Tibial artery (tissue), 4 donors: ENCODE measurements at regions not wholly inside any gene's neighbourhood (a gene's known extent, or its start where the extent isn't known, plus 50 kb on each side); places are given as distances from the start of the nearest gene placed in this dataset.
"Not testable (repeated sequence)": the region's sequence is repeated elsewhere in the genome, so short reads cannot be mapped to it uniquely, and the experiment has no call there.

Experiments
- DNase-seq, 2 donors: peaks; one replicate each; pipeline ENCODE4 v3.0.0-alpha.2; 2019
- H3K27ac ChIP-seq, 2 donors: fragments of 200-600 bp; sonication (generic) in 1 of 2; 1 replicate in 1 of 2; 2 replicates in 1 of 2; pipeline ENCODE4 v1.5.1; 2018 to 2019; ENCODE audit warnings: mild to moderate bottlenecking in 1 of 2
- H3K27me3 ChIP-seq, 2 donors: fragments of 200-600 bp; sonication (generic) in 1 of 2; one replicate each; pipeline versions ENCODE4 v1.5.1 to v1.6.0; 2016 to 2019
- H3K36me3 ChIP-seq, 3 donors: fragments of 200-600 bp; sonication (generic) in 2 of 3; one replicate each; pipeline ENCODE4 v1.5.1; 2016 to 2019; ENCODE audit warnings: mild to moderate bottlenecking in 2 of 3
- H3K4me1 ChIP-seq, 4 donors: fragments of 200-600 bp; sonication (generic) in 2 of 4; 1 replicate in 3 of 4; 2 replicates in 1 of 4; pipeline ENCODE4 v1.5.1; 2016 to 2019
- H3K4me3 ChIP-seq, 2 donors: fragments of 200-600 bp; sonication (generic) in 1 of 2; 1 replicate in 1 of 2; 2 replicates in 1 of 2; pipeline ENCODE4 v1.5.1; 2018 to 2019; ENCODE audit warnings: mild to moderate bottlenecking in 2 of 2
- H3K9me3 ChIP-seq, 3 donors: fragments of 200-600 bp; sonication (generic) in 1 of 3; one replicate each; pipeline ENCODE4 v1.5.1; 2016 to 2019
- intact Hi-C: fragments of 100-400 bp; cut with DNase I; formaldehyde crosslinking; loops from one replicate; pipeline ENCODE4 v1.15.0; 2023; ENCODE audit warnings: low total_unique reads
- TF ChIP-seq, protein P1 (sequence below), 2 experiments: fragments of 200-600 bp in 1 of 2; fragments of 450-650 bp in 1 of 2; IDR thresholded peaks; one replicate each; pipeline ENCODE4 v1.5.1; 2017 to 2019; ENCODE audit warnings: antibody characterized with exemption in 2 of 2, mild to moderate bottlenecking in 1 of 2, moderate library complexity in 1 of 2

- intact Hi-C loops = no loop called here
- Histone ChIP-seq H3K4me1 (no peaks in the 10 kb centered on the region), H3K27me3 (no peaks in the 10 kb centered on the region), H3K4me3 (no peak overlapping the region), H3K9me3 (no peaks in the 10 kb centered on the region), H3K36me3 (no peaks in the 10 kb centered on the region), H3K27ac (no peak overlapping the region)
- DNase-seq = no peak
- TF ChIP-seq, protein P1, sequence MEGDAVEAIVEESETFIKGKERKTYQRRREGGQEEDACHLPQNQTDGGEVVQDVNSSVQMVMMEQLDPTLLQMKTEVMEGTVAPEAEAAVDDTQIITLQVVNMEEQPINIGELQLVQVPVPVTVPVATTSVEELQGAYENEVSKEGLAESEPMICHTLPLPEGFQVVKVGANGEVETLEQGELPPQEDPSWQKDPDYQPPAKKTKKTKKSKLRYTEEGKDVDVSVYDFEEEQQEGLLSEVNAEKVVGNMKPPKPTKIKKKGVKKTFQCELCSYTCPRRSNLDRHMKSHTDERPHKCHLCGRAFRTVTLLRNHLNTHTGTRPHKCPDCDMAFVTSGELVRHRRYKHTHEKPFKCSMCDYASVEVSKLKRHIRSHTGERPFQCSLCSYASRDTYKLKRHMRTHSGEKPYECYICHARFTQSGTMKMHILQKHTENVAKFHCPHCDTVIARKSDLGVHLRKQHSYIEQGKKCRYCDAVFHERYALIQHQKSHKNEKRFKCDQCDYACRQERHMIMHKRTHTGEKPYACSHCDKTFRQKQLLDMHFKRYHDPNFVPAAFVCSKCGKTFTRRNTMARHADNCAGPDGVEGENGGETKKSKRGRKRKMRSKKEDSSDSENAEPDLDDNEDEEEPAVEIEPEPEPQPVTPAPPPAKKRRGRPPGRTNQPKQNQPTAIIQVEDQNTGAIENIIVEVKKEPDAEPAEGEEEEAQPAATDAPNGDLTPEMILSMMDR (IDR thresholded peaks at IDR 0.05) = no peak
Observed at GRCh38 chr12:25319233-25319984, 68.7 kb upstream of the KRAS start.

DNA sequence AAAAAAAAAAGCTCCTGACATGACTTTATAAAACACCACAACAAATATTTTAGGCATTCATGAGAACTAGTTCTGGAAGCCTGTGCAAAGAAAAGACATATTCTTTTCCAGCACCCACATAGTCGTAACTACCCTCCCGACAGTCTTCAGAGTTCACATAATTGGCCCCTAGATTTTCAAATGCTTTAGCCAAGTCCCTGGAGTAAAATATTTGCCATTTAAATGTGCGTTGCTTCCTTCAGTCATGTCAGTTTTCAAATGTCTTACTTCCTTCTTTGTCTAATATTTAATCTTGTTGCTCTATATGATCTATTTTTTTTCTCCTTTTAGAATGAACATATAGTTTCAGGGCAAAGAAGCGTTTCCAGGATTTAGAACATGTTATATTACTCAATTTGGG is 66.8 kb upstream of the KRAS start:
- Histone ChIP-seq H3K36me3 (no peaks in the 10 kb centered on the region), H3K4me3 (no peak overlapping the region), H3K9me3 (no peaks in the 10 kb centered on the region), H3K4me1 (no peaks in the 10 kb centered on the region), H3K27ac (no peak overlapping the region), H3K27me3 (no peaks in the 10 kb centered on the region)
- intact Hi-C loops = no loop called here
- TF ChIP-seq, protein P1 (IDR thresholded peaks at IDR 0.05) = no peak
- no peak for DNase-seq

DNA sequence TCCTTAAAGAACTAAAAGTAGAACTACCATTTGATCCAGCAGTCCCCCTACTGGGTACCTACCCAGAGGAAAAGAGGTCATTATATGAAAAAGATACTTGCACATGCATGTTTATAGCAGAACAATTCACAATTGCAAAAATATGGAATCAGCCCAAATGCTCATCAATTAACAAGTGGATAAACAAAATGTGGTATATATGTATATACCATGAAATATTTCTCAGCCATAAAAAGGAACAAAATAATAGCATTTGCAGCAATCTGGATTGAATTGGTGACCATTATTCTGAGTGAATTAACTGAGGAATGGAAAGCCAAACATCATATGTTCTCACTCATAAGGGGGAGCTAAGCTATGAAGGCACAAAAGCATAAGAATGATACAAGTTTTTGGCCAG is 64.7 kb upstream of the KRAS start:
- Histone ChIP-seq H3K27ac (no peak overlapping the region), H3K36me3 (no peaks in the 10 kb centered on the region), H3K27me3 (no peaks in the 10 kb centered on the region), H3K9me3 (no peaks in the 10 kb centered on the region), H3K4me1 (no peaks in the 10 kb centered on the region), H3K4me3 (no peak overlapping the region)
- TF ChIP-seq, protein P1 (IDR thresholded peaks at IDR 0.05) = no peak
- intact Hi-C loops = no loop called here
- DNase-seq = no peak

DNA sequence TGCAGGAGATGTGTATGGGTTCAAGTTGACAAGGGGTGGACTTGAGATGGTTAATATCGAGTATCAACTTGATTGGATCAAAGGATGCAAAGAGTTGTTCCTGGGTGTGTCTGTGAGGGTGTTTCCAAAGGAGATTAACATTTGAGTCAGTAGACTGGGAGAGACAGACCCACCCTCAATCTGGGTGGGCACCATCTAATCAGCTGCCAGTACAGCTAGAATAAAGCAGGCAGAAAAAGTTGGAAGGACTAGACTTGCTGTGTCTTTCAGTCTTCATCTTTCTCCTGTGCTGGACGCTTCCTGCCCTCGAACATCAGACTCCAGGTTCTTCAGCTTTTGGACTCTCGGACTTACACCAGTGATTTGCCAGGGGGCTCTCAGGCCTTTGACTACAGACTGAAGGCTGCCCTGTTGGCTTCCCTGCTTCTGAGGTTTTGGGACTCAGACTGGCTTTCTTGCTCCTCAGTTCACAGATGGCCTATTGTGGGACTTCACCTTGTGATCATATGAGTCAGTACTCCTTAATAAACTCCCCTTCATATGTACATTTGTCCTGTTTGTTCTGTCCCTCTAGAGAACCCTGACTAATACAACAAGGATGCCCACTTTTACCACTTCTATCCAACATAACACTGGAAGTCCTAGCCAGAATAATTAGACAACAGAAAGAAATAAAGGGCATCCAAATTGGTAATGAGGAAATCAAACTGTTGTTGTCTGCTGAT is 62.7 kb upstream of the KRAS start:
- intact Hi-C loops, H3K27ac ChIP-seq, H3K27me3 ChIP-seq, DNase-seq, H3K4me1 ChIP-seq, H3K4me3 ChIP-seq, H3K9me3 ChIP-seq, H3K36me3 ChIP-seq: not testable (repeated sequence)

DNA sequence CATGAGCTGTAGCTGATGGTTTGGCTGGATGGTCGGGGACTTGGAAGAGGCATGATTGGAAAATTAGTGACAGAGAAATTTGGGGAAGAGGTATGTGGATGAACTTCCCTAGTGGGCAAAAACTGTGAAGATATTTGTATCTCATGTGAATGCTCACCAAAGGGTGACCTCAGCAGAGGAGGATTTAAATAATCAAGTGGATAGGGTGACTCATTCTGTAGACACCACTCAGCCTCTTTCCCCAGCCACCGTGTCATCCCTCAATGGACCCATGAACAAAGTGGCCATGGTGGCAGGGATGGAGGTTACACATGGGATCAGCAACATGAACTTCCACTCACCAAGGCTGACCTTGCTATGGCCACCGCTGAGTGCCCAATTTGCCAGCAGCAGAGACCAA is 60.8 kb upstream of the KRAS start:
- no peaks in the 10 kb centered on the region for H3K36me3 ChIP-seq
- H3K4me3 ChIP-seq = no peak overlapping the region
- H3K9me3 ChIP-seq = no peaks in the 10 kb centered on the region
- intact Hi-C loops = no loop called here
- TF ChIP-seq, protein P1 (IDR thresholded peaks at IDR 0.05) = no peak
- H3K4me1 ChIP-seq = no peaks in the 10 kb centered on the region
- no peak for DNase-seq
- H3K27ac ChIP-seq = no peak overlapping the region
- no peaks in the 10 kb centered on the region for H3K27me3 ChIP-seq

- intact Hi-C loops, DNase-seq, H3K27me3 ChIP-seq: not testable (repeated sequence)
Observed at GRCh38 chr12:25310071-25310470, 59.3 kb upstream of the KRAS start.

More at GRCh38 chr12:25310071-25310470, 59.3 kb upstream of the KRAS start:
- not testable (repeated sequence) for H3K36me3 ChIP-seq, H3K9me3 ChIP-seq, H3K4me1 ChIP-seq, H3K4me3 ChIP-seq, H3K27ac ChIP-seq
